WTC11 (cell line): ENCODE measurements at regions not wholly inside any gene's neighbourhood (a gene's known extent, or its start where the extent isn't known, plus 50 kb on each side); places are given as distances from the start of the nearest gene placed in this dataset.

Source experiments
- ATAC-seq: fragments of 200-7000 bp; cut with Tn5 transposase; 2 replicates; pipeline ENCODE4 v1.10.0; 2021; ENCODE audit warnings: mild to moderate bottlenecking, moderate library complexity
- CTCF ChIA-PET: fragments of 300-600 bp; sonication (Branson Sonifier 250); formaldehyde crosslinking; loops from one replicate; lab custom pipeline; 2021; ENCODE audit warnings: antibody characterized with exemption; lab: Charles Lee
- POLR2A ChIA-PET: fragments of 350-600 bp; sonication (Branson Sonifier 250); formaldehyde crosslinking; loops from one replicate; lab custom pipeline; 2021; ENCODE audit warnings: antibody characterized with exemption; lab: Charles Lee
- DNase-seq: peaks from one replicate; pipeline ENCODE4 v3.0.0; 2021; ENCODE audit warnings: low spot score
- H3K27ac Mint-ChIP-seq: 2 replicates; pipeline ENCODE4 v1.8.0; 2021; ENCODE audit warnings: mixed read lengths
- H3K27me3 Mint-ChIP-seq: 2 replicates; pipeline ENCODE4 v1.8.0; 2021; ENCODE audit warnings: low read depth, mild to moderate bottlenecking, moderate library complexity, mixed read lengths
- H3K36me3 Mint-ChIP-seq: 2 replicates; pipeline ENCODE4 v1.8.0; 2021; ENCODE audit warnings: mixed read lengths
- H3K4me1 Mint-ChIP-seq: 2 replicates; pipeline ENCODE4 v1.8.0; 2022; ENCODE audit warnings: mixed read lengths
- H3K4me3 Mint-ChIP-seq: 2 replicates; pipeline ENCODE4 v1.8.0; 2021; ENCODE audit warnings: mild to moderate bottlenecking, moderate library complexity, mixed read lengths
- H3K9me3 Mint-ChIP-seq: 2 replicates; pipeline ENCODE4 v1.8.0; 2021; ENCODE audit warnings: mixed read lengths
- AFF4 ChIP-seq: sonication (generic); formaldehyde crosslinking; IDR thresholded peaks from 2 replicates; pipeline ENCODE4 v1.8.1; 2023; ENCODE audit warnings: mild to moderate bottlenecking, missing genetic modification reagents, borderline replicate concordance
- CTCF ChIP-seq: fragments of 200-600 bp; IDR thresholded peaks from 2 replicates; pipeline ENCODE4 v1.8.0; 2022; ENCODE audit warnings: antibody characterized with exemption
- E2F4 ChIP-seq: sonication (generic); formaldehyde crosslinking; IDR thresholded peaks from 2 replicates; pipeline ENCODE4 v1.8.1; 2022; ENCODE audit warnings: low read depth, mild to moderate bottlenecking, moderate library complexity, missing genetic modification reagents, borderline replicate concordance
- ESRRA ChIP-seq: sonication (generic); formaldehyde crosslinking; IDR thresholded peaks from 2 replicates; pipeline ENCODE4 v1.8.1; 2022; ENCODE audit warnings: mild to moderate bottlenecking, missing genetic modification reagents, borderline replicate concordance
- GABPB1 ChIP-seq: sonication (generic); formaldehyde crosslinking; IDR thresholded peaks from 2 replicates; pipeline ENCODE4 v1.8.1; 2023; ENCODE audit warnings: mild to moderate bottlenecking, missing genetic modification reagents
- GRHL2 ChIP-seq: fragments of 250-450 bp; sonication (Bioruptor Pico); IDR thresholded peaks from 2 replicates; pipeline ENCODE4 v1.8.0; 2022; ENCODE audit warnings: mild to moderate bottlenecking, moderate library complexity; ENCODE audit not compliant: insufficient replicate concordance, severe bottlenecking
- GTF2I ChIP-seq: fragments of 250-450 bp; sonication (Bioruptor Pico); conservative IDR thresholded peaks from 2 replicates; pipeline ENCODE4 v1.4.0; 2021; ENCODE audit warnings: mild to moderate bottlenecking
- IRF2 ChIP-seq: sonication (generic); formaldehyde crosslinking; IDR thresholded peaks from 2 replicates; pipeline ENCODE4 v1.8.0; 2022; ENCODE audit warnings: low read depth, missing genetic modification reagents, borderline replicate concordance
- NR3C1 ChIP-seq: sonication (generic); formaldehyde crosslinking; conservative IDR thresholded peaks from 2 replicates; pipeline ENCODE4 v1.8.1; 2023; ENCODE audit warnings: low read depth, mild to moderate bottlenecking, missing genetic modification reagents
- OVOL2 ChIP-seq: fragments of 250-450 bp; sonication (Bioruptor Pico); IDR thresholded peaks from 2 replicates; pipeline ENCODE4 v1.9.0; 2021; ENCODE audit warnings: mild to moderate bottlenecking, borderline replicate concordance
- RELA ChIP-seq: sonication (generic); formaldehyde crosslinking; IDR thresholded peaks from 2 replicates; pipeline ENCODE4 v1.8.1; 2022; ENCODE audit warnings: missing genetic modification reagents, mild to moderate bottlenecking, borderline replicate concordance
- RORB ChIP-seq: fragments of 250-450 bp; sonication (Bioruptor Pico); IDR thresholded peaks from 2 replicates; pipeline ENCODE4 v1.9.0; 2021; ENCODE audit warnings: mild to moderate bottlenecking
- SMAD4 ChIP-seq: sonication (generic); formaldehyde crosslinking; IDR thresholded peaks from 2 replicates; pipeline ENCODE4 v1.8.0; 2022; ENCODE audit warnings: mild to moderate bottlenecking, missing genetic modification reagents
- SP1 ChIP-seq: sonication (generic); formaldehyde crosslinking; conservative IDR thresholded peaks from 2 replicates; pipeline ENCODE4 v1.8.1; 2022; ENCODE audit warnings: missing genetic modification reagents
- TCF7 ChIP-seq: sonication (generic); formaldehyde crosslinking; IDR thresholded peaks from 2 replicates; pipeline ENCODE4 v1.8.0; 2022; ENCODE audit warnings: mild to moderate bottlenecking, low read depth, missing genetic modification reagents, moderate library complexity
- ZNF121 ChIP-seq: sonication (generic); formaldehyde crosslinking; IDR thresholded peaks from 2 replicates; pipeline ENCODE4 v1.8.0; 2023; ENCODE audit warnings: missing genetic modification reagents
- ZNF219 ChIP-seq: sonication (generic); formaldehyde crosslinking; IDR thresholded peaks from 2 replicates; pipeline ENCODE4 v1.8.0; 2023; ENCODE audit warnings: missing genetic modification reagents, mild to moderate bottlenecking, borderline replicate concordance
- ZNF232 ChIP-seq: sonication (generic); formaldehyde crosslinking; IDR thresholded peaks from 2 replicates; pipeline ENCODE4 v1.8.0; 2022; ENCODE audit warnings: mild to moderate bottlenecking, missing genetic modification reagents
- ZNF512 ChIP-seq: sonication (generic); formaldehyde crosslinking; IDR thresholded peaks from 2 replicates; pipeline ENCODE4 v1.8.1; 2022; ENCODE audit warnings: missing genetic modification reagents, borderline replicate concordance
- ZSCAN18 ChIP-seq: fragments of 250-450 bp; sonication (Bioruptor Pico); IDR thresholded peaks from 2 replicates; pipeline ENCODE4 v2.1.2; 2022; ENCODE audit warnings: mild to moderate bottlenecking, moderate library complexity

GRCh38 chr11:19615341-19616183 lies 97.1 kb upstream of the NAV2 start:
- no peak for TF ChIP-seq IRF2
- TF ChIP-seq RORB (CRISPR knock-in tag), result no peak
- TF ChIP-seq E2F4 (CRISPR knock-in tag), result no peak
- no peak for TF ChIP-seq ZNF232 (CRISPR knock-in tag)
- no peak for TF ChIP-seq GTF2I (CRISPR knock-in tag)
- TF ChIP-seq GABPB1 (CRISPR knock-in tag), result no peak
- TF ChIP-seq GRHL2, result no peak
- no peak for TF ChIP-seq OVOL2 (CRISPR knock-in tag)
- no peak for TF ChIP-seq ESRRA (CRISPR knock-in tag)
- no peak for TF ChIP-seq ZSCAN18 (CRISPR knock-in tag)
- TF ChIP-seq TCF7 (CRISPR knock-in tag), result no peak
- no peak for TF ChIP-seq AFF4 (CRISPR knock-in tag)
- TF ChIP-seq CTCF, result no peak
- no peak for TF ChIP-seq SP1 (CRISPR knock-in tag)
- no peak for TF ChIP-seq SMAD4 (CRISPR knock-in tag)
- TF ChIP-seq ZNF219, result no peak
- no peak for TF ChIP-seq NR3C1 (CRISPR knock-in tag)
- TF ChIP-seq ZNF121 (CRISPR knock-in tag), result no peak
- TF ChIP-seq RELA (CRISPR knock-in tag), result no peak
- no peak for TF ChIP-seq ZNF512 (CRISPR knock-in tag)
- TF ChIP-seq, all 79 proteins: peak for 0
- H3K4me3 Mint-ChIP-seq, result no peak overlapping the region
- peaks cover 42% of the 10 kb centered on the region for H3K9me3 Mint-ChIP-seq
- H3K4me1 Mint-ChIP-seq, result 0 out of 2 replicates have a peak, but pooled peaks cover 3% of the 10 kb centered on the region
- ChIA-PET CTCF (no interaction called here), POLR2A (no interaction called here)
- ATAC-seq (no peak), DNase-seq (no peak)
- peaks cover 4% of the 10 kb centered on the region for H3K27me3 Mint-ChIP-seq
- H3K36me3 Mint-ChIP-seq, result peaks cover 26% of the 10 kb centered on the region
- H3K27ac Mint-ChIP-seq, result no peak overlapping the region
